Renal cortex interstitium (tissue), 11 donors: ENCODE measurements at regions not wholly inside any gene's neighbourhood (a gene's known extent, or its start where the extent isn't known, plus 50 kb on each side); places are given as distances from the start of the nearest gene placed in this dataset.

ENCODE experiments used
- DNase-seq, 11 donors: peaks; one replicate each; pipeline ENCODE4 v3.0.0-alpha.2; 2013; ENCODE audit warnings: low read depth in 9 of 11, low spot score in 4 of 11; ENCODE audit errors: extremely low read depth in 1 of 11

GRCh38 chr2:60648191-60648590, 94.7 kb upstream of the BCL11A start:
- no peak for DNase-seq

- no peak for DNase-seq
Measured at GRCh38 chr2:60649721-60650120, 96.3 kb upstream of the BCL11A start.

GRCh38 chr2:60652832-60653340, 99.4 kb upstream of the BCL11A start:
- DNase-seq: peak in 2 of 11 donors; percentile 5 to 7

GRCh38 chr2:60657673-60658072, 98.4 kb upstream of the PAPOLG start:
- no peak for DNase-seq

- no peak for DNase-seq
Measured at GRCh38 chr2:60659026-60659425, 97.0 kb upstream of the PAPOLG start.

- DNase-seq: no peak
Measured at GRCh38 chr2:60661073-60661738, 94.9 kb upstream of the PAPOLG start.

- DNase-seq: no peak
Measured at GRCh38 chr2:60662781-60663180, 93.3 kb upstream of the PAPOLG start.

- DNase-seq: no peak
Measured at GRCh38 chr2:60671966-60672365, 84.1 kb upstream of the PAPOLG start.

GRCh38 chr2:60674524-60675165, 81.4 kb upstream of the PAPOLG start:
- peak; percentile 26 to 71 (median 65) for DNase-seq

GRCh38 chr2:60675301-60675700, 80.8 kb upstream of the PAPOLG start:
- no peak for DNase-seq

- DNase-seq: no peak
Measured at GRCh38 chr2:60676706-60677330, 79.2 kb upstream of the PAPOLG start.

- DNase-seq: no peak
Measured at GRCh38 chr2:60677356-60677755, 78.7 kb upstream of the PAPOLG start.

- no peak for DNase-seq
Measured at GRCh38 chr2:60678551-60678950, 77.5 kb upstream of the PAPOLG start.

- DNase-seq: no peak
Measured at GRCh38 chr2:60679036-60679780, 76.9 kb upstream of the PAPOLG start.

GRCh38 chr2:60693551-60693950, 62.5 kb upstream of the PAPOLG start:
- no peak for DNase-seq

GRCh38 chr2:60695793-60696192, 60.3 kb upstream of the PAPOLG start:
- DNase-seq: no peak

- no peak for DNase-seq
Measured at GRCh38 chr2:60699617-60700016, 56.5 kb upstream of the PAPOLG start.

GRCh38 chr2:60706021-60706420, 50.0 kb upstream of the PAPOLG start:
- DNase-seq: no peak
